ENCODE measurements at regions not wholly inside any gene's neighbourhood (a gene's known extent, or its start where the extent isn't known, plus 50 kb on each side); places are given as distances from the start of the nearest gene placed in this dataset.

- no peak for DNase-seq (ENCODE audit: extremely low read depth in 1 of 2, low read depth in 1 of 2)
Measured at GRCh38 chr15:62844564-62845240, 197.8 kb upstream of the TPM1 start.

- no peak for DNase-seq (ENCODE audit: extremely low read depth in 1 of 2, low read depth in 1 of 2)
Measured at GRCh38 chr15:62845241-62846126, 197.1 kb upstream of the TPM1 start.

GRCh38 chr15:62846131-62846804, 196.3 kb upstream of the TPM1 start:
- no peak for DNase-seq (ENCODE audit: extremely low read depth in 1 of 2, low read depth in 1 of 2)

GRCh38 chr15:62846805-62847495, 195.6 kb upstream of the TPM1 start:
- DNase-seq (ENCODE audit: extremely low read depth in 1 of 2, low read depth in 1 of 2), result no peak

GRCh38 chr15:62847900-62848489, 194.6 kb upstream of the TPM1 start:
- DNase-seq (ENCODE audit: extremely low read depth in 1 of 2, low read depth in 1 of 2), result peak in 1 of 2 donors; percentile 46

DNA sequence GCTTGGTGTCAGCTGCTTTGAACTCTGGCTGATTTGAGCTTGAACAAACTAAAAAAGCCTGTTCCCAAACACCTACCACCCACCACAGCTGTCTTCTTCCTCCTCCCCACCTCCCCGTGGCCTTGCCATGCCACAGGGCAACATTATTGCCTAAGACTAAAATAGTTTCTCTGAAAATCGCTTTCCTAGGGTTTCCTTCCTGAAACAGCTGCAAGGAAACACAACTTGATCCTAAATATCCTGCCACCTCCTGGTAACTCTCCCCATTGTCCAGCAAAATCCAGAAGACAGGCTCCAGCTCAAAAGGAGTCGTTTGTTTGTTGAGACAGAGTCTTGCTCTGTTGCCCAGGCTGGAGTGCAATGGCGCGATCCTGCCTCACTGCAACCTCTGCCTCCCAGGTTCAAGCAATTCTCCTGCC, 193.9 kb upstream of the TPM1 start:
- no peak for DNase-seq (ENCODE audit: extremely low read depth in 1 of 2, low read depth in 1 of 2)

DNA sequence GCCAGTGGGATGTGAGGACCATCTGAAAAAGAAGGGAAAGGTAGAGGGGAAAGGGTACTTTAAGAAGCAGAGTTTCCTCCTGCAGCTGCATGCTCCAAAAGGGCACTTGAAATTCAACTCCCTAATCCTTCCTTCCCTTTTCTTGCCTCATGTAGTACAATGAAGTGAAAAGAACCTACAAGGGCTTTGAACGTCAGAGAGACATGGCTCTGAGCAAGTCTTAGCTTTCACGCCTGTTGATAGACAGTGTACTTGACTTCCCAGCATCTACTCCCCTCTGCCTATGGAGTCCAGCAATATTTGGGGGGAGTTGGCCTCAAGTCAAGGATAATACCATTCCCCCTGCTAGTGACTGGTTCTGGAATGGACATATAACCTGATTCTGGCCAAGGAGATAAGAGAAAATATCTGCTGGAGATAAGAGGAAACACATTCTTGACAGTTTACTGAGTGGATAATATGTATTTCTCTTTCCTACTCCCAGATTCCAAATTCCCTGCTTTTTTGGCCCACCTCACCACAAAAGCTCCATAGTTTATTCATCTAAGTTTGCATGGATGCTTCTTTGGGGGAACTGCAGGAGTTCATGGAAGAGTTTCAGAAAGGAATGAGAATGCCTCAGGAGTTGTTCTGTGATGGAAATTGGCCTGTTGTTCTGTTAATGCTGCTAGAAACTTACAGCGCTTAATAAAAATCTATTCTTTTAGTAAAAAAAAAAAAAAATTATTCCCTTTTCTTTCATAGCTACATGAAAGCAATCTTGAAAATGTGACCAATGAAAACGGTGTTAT, 193.0 kb upstream of the TPM1 start:
- DNase-seq (ENCODE audit: extremely low read depth in 1 of 2, low read depth in 1 of 2), result no peak

DNA sequence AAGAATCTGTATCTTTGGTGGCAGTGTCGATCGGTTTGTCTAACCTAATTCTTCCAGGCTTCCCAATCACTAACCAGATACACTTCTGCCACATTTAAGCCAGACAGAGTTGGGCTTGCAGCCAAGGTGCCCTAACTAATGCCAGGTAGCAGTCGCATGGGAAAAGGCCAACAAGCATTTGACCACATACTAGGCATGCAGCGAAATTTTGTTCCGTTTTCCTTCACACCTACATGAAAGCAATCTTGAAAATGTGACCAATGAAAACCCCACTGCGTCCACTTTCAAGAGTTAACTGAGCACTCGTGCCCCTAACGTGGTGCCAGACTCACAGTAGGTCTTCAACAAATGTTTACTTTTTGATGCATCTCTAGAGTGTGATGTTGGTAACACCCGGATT, 192.2 kb upstream of the TPM1 start:
- DNase-seq (ENCODE audit: extremely low read depth in 1 of 2, low read depth in 1 of 2), result no peak

GRCh38 chr15:62850791-62851291, 191.7 kb upstream of the TPM1 start:
- no peak for DNase-seq (ENCODE audit: extremely low read depth in 1 of 2, low read depth in 1 of 2)

DNA sequence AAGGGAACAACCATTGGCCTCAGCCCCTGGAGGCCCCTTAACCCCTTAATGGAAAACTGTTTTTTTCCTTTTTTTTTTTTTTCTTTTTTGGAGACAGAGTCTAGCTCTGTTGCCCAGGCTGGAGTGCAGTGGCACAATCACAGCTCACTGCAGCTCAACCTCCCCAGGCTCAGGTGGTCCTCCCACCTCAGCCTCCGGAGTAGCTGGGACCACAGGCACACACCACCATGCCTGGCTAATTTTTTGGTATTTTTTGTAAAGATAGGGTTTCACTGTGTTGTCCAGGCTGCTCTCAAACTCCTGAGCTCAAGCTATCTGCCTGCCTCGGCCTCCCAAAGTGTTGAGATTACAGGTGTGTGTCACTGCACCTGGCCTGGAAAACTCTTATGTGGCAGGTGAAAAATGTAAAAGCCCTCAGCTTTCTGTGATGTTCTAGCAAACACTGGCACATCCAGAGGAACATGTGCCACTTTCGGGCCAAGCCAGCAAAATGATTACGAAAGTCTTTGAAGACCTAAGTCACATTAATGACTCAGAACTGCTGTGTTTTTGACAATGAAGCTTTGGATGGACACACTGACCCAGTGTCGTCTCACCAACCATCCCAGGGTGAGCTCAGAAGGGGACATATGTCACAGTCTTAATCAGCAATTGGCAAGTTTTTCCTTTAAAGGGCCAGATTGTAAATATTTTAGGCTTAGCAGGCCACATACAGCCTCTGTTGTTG, 189.3 kb upstream of the TPM1 start:
- no peak for DNase-seq (ENCODE audit: extremely low read depth in 1 of 2, low read depth in 1 of 2)

GRCh38 chr15:62853841-62854225, 188.7 kb upstream of the TPM1 start:
- no peak for DNase-seq (ENCODE audit: extremely low read depth in 1 of 2, low read depth in 1 of 2)

GRCh38 chr15:62854420-62855084, 188.0 kb upstream of the TPM1 start:
- no peak for DNase-seq (ENCODE audit: extremely low read depth in 1 of 2, low read depth in 1 of 2)

DNA sequence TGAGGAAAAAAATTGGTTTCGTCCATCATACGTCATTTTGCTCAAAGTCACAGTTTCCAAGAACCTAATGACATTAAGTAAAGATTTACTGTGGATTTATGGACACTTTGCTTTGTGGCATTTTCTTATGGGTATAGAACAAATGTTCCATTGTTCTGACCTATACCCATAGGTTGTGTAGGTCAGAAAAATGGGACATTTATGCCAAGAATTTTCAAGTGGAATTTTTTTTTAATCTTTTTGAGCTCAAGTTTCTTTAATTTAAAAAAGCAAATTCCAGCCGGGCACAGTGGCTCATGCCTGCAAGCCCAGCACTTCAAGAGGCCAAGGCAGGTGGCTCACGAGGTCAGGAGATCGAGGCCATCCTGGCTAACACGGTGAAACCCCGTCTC, 187.5 kb upstream of the TPM1 start:
- no peak for DNase-seq (ENCODE audit: extremely low read depth in 1 of 2, low read depth in 1 of 2)

- no peak for DNase-seq (ENCODE audit: extremely low read depth in 1 of 2, low read depth in 1 of 2)
Measured at GRCh38 chr15:62856466-62857246, 185.9 kb upstream of the TPM1 start.

DNA sequence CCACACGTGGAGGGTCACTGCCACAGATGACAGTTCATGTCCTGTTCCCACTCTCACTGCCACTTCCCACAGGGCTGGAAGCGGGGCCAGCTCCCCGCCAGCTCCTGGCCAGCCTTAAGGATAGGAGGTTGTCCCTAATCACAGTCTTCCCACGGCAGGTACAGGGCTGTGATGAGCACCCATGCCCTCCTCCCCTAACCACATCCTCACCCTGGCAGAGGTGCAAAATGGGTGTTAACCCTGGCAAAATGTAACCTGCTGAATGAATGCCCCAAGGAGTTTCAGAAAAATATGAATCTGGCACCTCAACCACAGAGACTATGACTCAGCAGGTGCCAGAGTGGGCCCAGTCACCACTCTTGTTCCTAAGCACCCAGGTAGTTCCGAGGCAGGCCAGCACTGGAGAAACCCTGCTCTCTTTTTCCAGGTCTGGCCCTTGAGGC, 185.1 kb upstream of the TPM1 start:
- DNase-seq (ENCODE audit: extremely low read depth in 1 of 2, low read depth in 1 of 2), result peak in 1 of 2 donors; percentile 5

GRCh38 chr15:62858343-62858742, 184.2 kb upstream of the TPM1 start:
- no peak for DNase-seq (ENCODE audit: extremely low read depth in 1 of 2, low read depth in 1 of 2)

GRCh38 chr15:62862717-62863116, 179.8 kb upstream of the TPM1 start:
- DNase-seq (ENCODE audit: extremely low read depth in 1 of 2, low read depth in 1 of 2), result no peak

GRCh38 chr15:62866366-62866765, 176.2 kb upstream of the TPM1 start:
- DNase-seq (ENCODE audit: extremely low read depth in 1 of 2, low read depth in 1 of 2), result no peak
